ENCODE measurements at regions not wholly inside any gene's neighbourhood (a gene's known extent, or its start where the extent isn't known, plus 50 kb on each side); places are given as distances from the start of the nearest gene placed in this dataset.

DNA sequence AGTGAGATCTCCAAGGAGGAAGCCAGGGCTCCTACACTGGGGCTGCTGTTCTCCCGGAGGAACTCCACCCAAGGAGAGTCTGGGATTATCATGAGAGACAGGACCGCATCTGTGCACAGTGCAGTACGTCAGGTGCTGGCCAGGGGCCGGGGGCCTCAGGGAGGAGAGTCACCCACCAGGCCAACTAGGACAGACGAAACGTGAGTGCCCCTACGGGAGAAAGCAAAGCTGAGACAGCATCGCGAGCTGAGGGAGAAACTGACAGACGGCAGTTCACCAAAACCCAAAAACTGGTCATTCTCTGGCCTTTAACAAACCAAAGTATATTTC lies 273.4 kb downstream of the BRD1 start:
- H3K27ac ChIP-seq: no peak overlapping the region
- TF ChIP-seq, protein P1, sequence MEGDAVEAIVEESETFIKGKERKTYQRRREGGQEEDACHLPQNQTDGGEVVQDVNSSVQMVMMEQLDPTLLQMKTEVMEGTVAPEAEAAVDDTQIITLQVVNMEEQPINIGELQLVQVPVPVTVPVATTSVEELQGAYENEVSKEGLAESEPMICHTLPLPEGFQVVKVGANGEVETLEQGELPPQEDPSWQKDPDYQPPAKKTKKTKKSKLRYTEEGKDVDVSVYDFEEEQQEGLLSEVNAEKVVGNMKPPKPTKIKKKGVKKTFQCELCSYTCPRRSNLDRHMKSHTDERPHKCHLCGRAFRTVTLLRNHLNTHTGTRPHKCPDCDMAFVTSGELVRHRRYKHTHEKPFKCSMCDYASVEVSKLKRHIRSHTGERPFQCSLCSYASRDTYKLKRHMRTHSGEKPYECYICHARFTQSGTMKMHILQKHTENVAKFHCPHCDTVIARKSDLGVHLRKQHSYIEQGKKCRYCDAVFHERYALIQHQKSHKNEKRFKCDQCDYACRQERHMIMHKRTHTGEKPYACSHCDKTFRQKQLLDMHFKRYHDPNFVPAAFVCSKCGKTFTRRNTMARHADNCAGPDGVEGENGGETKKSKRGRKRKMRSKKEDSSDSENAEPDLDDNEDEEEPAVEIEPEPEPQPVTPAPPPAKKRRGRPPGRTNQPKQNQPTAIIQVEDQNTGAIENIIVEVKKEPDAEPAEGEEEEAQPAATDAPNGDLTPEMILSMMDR (conservative IDR thresholded peaks at IDR 0.05): no peak

DNA sequence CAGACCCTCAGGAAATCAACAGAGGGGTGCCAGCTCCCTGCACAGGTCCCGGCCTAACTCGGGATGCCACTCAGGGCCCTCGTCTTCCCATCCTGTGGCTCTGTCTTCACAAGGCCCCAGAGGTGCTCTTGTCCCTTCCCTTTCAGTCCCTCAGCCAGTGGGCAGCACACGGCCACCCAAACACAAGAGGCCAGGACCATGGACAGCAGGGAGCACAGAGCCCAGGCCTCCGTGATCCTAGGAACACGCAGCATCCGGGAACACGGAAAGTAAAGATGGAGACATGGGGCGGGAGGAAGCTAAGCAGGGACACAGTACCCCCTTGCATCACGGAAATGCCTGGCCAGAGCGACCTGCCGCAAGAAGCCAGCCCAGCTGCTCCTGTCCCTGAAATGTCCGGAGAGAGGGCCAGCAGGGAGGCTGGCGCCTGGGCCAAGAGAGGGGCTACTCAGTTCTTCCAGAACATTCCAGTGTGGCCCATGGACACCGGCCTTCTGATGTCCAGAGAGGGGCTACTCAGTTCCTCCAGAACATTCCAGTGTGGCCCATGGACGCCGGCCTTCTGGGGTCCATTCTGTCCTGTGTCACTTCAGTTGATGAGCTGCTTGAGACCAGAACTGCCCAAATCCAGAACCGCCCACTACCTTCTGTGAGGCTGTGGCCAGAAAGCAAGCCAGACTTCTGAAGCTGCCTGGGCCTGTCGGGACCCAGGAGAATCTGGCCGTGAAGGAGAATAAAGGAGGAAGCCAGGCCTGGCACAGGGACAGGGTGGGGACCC lies 274.0 kb downstream of the BRD1 start:
- TF ChIP-seq, protein P1 (conservative IDR thresholded peaks at IDR 0.05): no peak
- H3K27ac ChIP-seq: no peak overlapping the region

DNA sequence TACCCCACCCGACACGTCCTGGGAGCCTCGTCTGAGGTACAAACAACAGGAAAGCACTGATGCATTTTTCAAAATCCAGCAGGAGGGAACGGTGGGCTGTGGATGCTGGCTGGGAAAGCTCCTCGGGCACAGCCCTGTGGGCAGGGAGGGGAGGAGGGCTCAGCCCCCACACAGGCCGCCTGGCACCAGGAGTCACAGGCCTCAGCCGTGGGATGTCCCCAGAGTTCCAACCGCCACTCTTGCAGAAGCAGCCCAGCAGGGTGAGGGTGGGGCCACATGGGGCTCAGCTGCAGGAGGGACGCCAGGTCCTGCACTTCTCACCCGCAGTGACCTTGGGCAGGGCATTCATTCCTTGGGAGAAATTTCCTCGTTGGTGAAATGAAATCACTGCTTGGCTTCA lies 274.6 kb downstream of the BRD1 start:
- H3K27ac ChIP-seq: no peak overlapping the region
- TF ChIP-seq, protein P1 (conservative IDR thresholded peaks at IDR 0.05): no peak

DNA sequence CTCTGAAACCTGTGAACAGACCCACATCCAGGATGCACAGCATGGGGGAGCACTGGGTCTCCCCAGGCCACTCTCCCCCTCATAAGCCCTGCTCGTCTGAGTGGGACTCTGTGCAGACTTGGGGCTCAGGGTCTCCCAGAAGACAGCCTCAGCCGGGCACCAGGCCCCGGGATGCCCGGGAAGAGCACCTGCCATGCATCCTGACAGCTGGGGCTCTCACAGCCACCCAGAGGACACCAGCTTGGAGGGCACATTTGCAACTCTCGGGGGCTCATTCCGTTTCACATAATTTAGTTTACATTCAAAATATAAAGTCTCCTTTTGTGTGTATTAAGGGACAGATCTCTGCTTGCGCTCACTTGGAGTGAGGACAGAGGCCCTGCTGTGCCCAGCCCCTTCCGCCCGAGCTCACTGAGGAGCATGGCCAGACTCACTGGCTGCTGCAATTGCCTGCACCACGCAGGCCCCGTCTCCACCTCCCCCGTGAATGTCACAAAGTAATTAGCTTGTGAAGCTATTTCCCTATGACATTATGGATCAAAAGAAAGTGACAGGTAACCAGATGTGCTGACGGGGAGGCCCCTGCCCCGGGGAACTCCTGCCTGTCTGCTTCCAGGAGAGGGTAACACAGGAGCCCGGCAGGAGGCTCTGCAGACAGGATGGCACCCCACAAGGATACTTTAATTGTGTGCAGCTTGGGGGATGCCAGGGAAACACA lies 275.6 kb downstream of the BRD1 start:
- no peak overlapping the region for H3K27ac ChIP-seq
- TF ChIP-seq, protein P1 (conservative IDR thresholded peaks at IDR 0.05): no peak

DNA sequence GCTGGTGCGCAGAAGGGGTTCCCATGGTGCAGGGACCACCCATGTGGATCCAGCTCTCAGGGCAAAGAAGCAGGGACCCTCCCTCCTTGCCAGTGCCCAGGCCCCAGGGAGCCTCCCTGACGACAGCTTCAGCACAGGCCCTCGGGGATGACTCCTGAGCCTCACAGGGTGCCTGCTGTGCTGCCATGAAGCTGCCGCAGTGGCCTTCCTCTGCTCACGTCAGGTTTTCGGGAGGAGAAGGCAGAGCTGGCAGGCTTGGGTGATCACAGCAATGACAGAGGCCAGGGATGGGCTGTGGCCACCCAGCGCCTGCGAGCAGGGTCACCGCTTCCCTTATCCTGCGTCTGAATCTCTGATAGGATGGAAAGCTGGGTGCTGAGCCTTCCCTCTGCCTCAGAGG lies 276.2 kb downstream of the BRD1 start:
- H3K27ac ChIP-seq: no peak overlapping the region
- TF ChIP-seq, protein P1 (conservative IDR thresholded peaks at IDR 0.05): no peak

DNA sequence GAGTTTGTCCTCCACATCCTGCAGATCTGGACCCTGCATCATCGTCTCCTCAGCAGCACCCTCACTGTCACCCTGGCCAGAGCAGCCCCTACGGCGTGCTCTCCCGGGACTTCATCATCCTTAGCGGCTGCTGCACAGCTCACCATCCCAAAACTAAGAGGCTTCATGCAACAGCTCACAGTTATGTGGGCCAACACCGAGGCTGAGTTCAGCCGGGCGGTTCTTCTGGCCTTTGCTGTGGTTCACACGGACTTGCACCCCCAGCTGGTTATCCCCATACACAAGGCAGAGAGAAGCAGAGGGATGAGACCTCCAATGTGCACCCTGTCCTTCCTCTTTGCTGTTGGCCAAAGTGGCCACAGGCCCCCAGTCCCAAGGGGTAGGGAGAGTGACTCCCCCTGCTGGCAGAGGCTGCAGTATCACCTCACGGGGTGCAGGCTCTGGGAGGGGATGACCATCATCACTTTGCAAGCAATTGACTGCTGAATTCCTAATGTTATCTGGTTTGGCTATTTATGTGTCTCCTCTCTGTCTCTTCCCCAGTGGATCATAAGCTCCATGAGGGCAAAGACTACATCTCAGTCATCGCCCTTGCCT lies 276.8 kb downstream of the BRD1 start:
- TF ChIP-seq, protein P1 (conservative IDR thresholded peaks at IDR 0.05): no peak
- H3K27ac ChIP-seq: no peak overlapping the region

DNA sequence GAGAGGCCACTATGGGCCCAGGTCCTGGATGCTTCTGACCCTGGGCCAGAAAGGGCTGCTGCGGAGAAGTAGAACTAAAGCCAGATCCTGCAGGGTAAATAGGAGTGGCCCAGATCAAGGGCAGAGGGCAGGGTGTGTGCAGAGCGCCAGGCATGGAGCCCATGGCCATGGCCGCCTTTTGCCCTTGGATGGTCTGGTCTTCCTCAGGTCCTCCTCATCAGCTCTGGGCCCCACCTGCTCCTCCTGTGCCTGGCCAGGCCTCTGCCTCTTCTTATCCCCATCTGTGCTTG lies 277.6 kb downstream of the BRD1 start:
- TF ChIP-seq, protein P1 (conservative IDR thresholded peaks at IDR 0.05): no peak
- no peak overlapping the region for H3K27ac ChIP-seq

Measured in VCaP (cell line).